ENCODE measurements at regions not wholly inside any gene's neighbourhood (a gene's known extent, or its start where the extent isn't known, plus 50 kb on each side); places are given as distances from the start of the nearest gene placed in this dataset.

DNA sequence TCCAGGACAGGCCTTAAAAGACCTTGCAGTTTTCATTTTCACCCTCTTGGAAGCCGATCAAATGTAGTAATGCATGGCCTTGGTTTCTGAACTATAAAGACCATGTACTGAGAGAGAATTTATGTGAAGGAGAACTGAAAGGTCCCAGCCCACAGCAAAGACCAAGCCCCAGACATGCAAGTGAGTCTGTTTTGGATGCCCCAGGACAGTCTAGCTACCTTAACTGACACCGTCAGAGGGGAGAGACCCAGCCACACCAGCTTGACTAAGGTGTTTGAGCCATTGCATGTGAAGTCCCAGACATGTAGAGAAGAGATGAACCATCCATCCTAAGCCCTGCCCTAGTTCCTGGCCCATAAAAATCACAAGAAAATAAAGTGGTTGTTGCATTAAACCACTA, 316.8 kb upstream of the GATB start:
- no peak for TF ChIP-seq EZH2 (IDR thresholded peaks at IDR 0.05; ENCODE audit: insufficient read depth, poor library complexity, severe bottlenecking)
- no peak for TF ChIP-seq EZH2phosphoT487 (IDR thresholded peaks at IDR 0.05; ENCODE audit: insufficient read depth, low read depth)

All from GM23248 (cell line).